ENCODE measurements at regions not wholly inside any gene's neighbourhood (a gene's known extent, or its start where the extent isn't known, plus 50 kb on each side); places are given as distances from the start of the nearest gene placed in this dataset.

- H3K4me3 ChIP-seq (ENCODE audit: low read length) = no peak overlapping the region
- no peak for TF ChIP-seq CTCF (conservative IDR thresholded peaks at IDR 0.05; ENCODE audit: low read depth, low read length)
- DNase-seq (ENCODE audit: low read depth) = peak; percentile 17
Measured at GRCh38 chr3:84439476-84439875, 519.3 kb upstream of the CADM2 start.

- H3K4me3 ChIP-seq (ENCODE audit: low read length) = no peak overlapping the region
- TF ChIP-seq CTCF (conservative IDR thresholded peaks at IDR 0.05; ENCODE audit: low read depth, low read length) = no peak
- DNase-seq (ENCODE audit: low read depth) = no peak
Measured at GRCh38 chr3:84440291-84440690, 518.5 kb upstream of the CADM2 start.

- DNase-seq (ENCODE audit: low read depth) = no peak
- no peak for TF ChIP-seq CTCF (conservative IDR thresholded peaks at IDR 0.05; ENCODE audit: low read depth, low read length)
- H3K4me3 ChIP-seq (ENCODE audit: low read length) = no peak overlapping the region
Measured at GRCh38 chr3:84442533-84442932, 516.3 kb upstream of the CADM2 start.

- DNase-seq (ENCODE audit: low read depth) = no peak
- H3K4me3 ChIP-seq (ENCODE audit: low read length) = no peak overlapping the region
- TF ChIP-seq CTCF (conservative IDR thresholded peaks at IDR 0.05; ENCODE audit: low read depth, low read length) = no peak
Measured at GRCh38 chr3:84444726-84445521, 513.9 kb upstream of the CADM2 start.

- no peak overlapping the region for H3K4me3 ChIP-seq (ENCODE audit: low read length)
- no peak for TF ChIP-seq CTCF (conservative IDR thresholded peaks at IDR 0.05; ENCODE audit: low read depth, low read length)
- DNase-seq (ENCODE audit: low read depth) = no peak
Measured at GRCh38 chr3:84487296-84487695, 471.5 kb upstream of the CADM2 start.

- H3K4me3 ChIP-seq (ENCODE audit: low read length) = no peak overlapping the region
- no peak for TF ChIP-seq CTCF (conservative IDR thresholded peaks at IDR 0.05; ENCODE audit: low read depth, low read length)
- no peak for DNase-seq (ENCODE audit: low read depth)
Measured at GRCh38 chr3:84504761-84505160, 454.0 kb upstream of the CADM2 start.

- TF ChIP-seq CTCF (conservative IDR thresholded peaks at IDR 0.05; ENCODE audit: low read depth, low read length) = no peak
Measured at GRCh38 chr3:84510007-84510406, 448.8 kb upstream of the CADM2 start.

More at GRCh38 chr3:84510007-84510406, 448.8 kb upstream of the CADM2 start:
- DNase-seq (ENCODE audit: low read depth) = no peak
- no peak overlapping the region for H3K4me3 ChIP-seq (ENCODE audit: low read length)

All from retinal pigment epithelial cell (primary cell).